Gastroesophageal sphincter (tissue), 4 donors: ENCODE measurements at regions not wholly inside any gene's neighbourhood (a gene's known extent, or its start where the extent isn't known, plus 50 kb on each side); places are given as distances from the start of the nearest gene placed in this dataset.
"Not testable (repeated sequence)": the region's sequence is repeated elsewhere in the genome, so short reads cannot be mapped to it uniquely, and the experiment has no call there.

ENCODE experiments used
- ATAC-seq: fragments of 150-250 bp; one replicate; pipeline ENCODE4 v1.9.1; 2016; ENCODE audit warnings: mild to moderate bottlenecking, moderate library complexity
- H3K27ac ChIP-seq, 4 donors: fragments of 200-600 bp; sonication (generic) in 3 of 4; 1 replicate in 3 of 4; 2 replicates in 1 of 4; pipeline ENCODE4 v1.5.1; 2016 to 2019
- H3K27me3 ChIP-seq: fragments of 200-600 bp; sonication (generic); one replicate; pipeline ENCODE4 v1.5.1; 2019
- H3K36me3 ChIP-seq, 2 donors: fragments of 200-600 bp; sonication (generic); one replicate each; pipeline ENCODE4 v1.5.1; 2019; ENCODE audit warnings: control low read depth in 1 of 2
- H3K4me1 ChIP-seq, 3 donors: fragments of 200-600 bp; sonication (generic); 1 replicate in 2 of 3; 2 replicates in 1 of 3; pipeline ENCODE4 v1.5.1; 2016 to 2019; ENCODE audit warnings: control low read depth in 2 of 3
- H3K4me3 ChIP-seq, 2 donors: fragments of 200-600 bp; sonication (generic); one replicate each; pipeline ENCODE4 v1.5.1; 2019; ENCODE audit warnings: mild to moderate bottlenecking in 1 of 2, moderate library complexity in 1 of 2
- H3K9me3 ChIP-seq, 3 donors: fragments of 200-600 bp; sonication (generic); one replicate each; pipeline ENCODE4 v1.5.1; 2017 to 2019; ENCODE audit warnings: control low read depth in 2 of 3
- CTCF ChIP-seq, 4 experiments: fragments of 200-600 bp in 2 of 4; fragments of 450-650 bp in 2 of 4; sonication (generic) in 1 of 4; IDR thresholded peaks; one replicate each; pipeline ENCODE4 v1.5.1; 2017 to 2019; ENCODE audit warnings: antibody characterized with exemption in 4 of 4, mild to moderate bottlenecking in 2 of 4, moderate library complexity in 2 of 4
- EP300 ChIP-seq: sonication (generic); formaldehyde crosslinking; IDR thresholded peaks from one replicate; pipeline ENCODE4 v1.6.1; 2017; ENCODE audit warnings: antibody characterized with exemption, mild to moderate bottlenecking
- POLR2A ChIP-seq, 2 donors: fragments of 450-650 bp; IDR thresholded peaks; one replicate each; pipeline ENCODE4 v1.6.1; 2017; ENCODE audit warnings: antibody characterized with exemption in 2 of 2, mild to moderate bottlenecking in 2 of 2, moderate library complexity in 1 of 2
- POLR2AphosphoS5 ChIP-seq: sonication (generic); formaldehyde crosslinking; IDR thresholded peaks from one replicate; pipeline ENCODE4 v1.6.1; 2017; ENCODE audit warnings: antibody characterized with exemption
- WGBS, 2 donors: methylation state at CpG; one replicate each; pipeline ENCODE4 v1.1.5; 2018; ENCODE audit warnings: low coverage in 1 of 2; 5-methylcytosine and 5-hydroxymethylcytosine counted together

GRCh38 chr3:66552846-66553245, 52.0 kb upstream of the LRIG1 start:
- 96 to 100% methylated on average over 5 of the region's 5 CpGs for WGBS, 2 donors
- ATAC-seq, result no peak
- Histone ChIP-seq H3K4me3 (no peak overlapping the region), H3K27me3 (no peaks in the 10 kb centered on the region), H3K4me1 (peaks cover 0 to 21% (median 0%) of the 10 kb centered on the region in 3 donors), H3K9me3 (no peaks in the 10 kb centered on the region), H3K27ac (no peak overlapping the region), H3K36me3 (no peaks in the 10 kb centered on the region)
- TF ChIP-seq POLR2AphosphoS5, result no peak

DNA sequence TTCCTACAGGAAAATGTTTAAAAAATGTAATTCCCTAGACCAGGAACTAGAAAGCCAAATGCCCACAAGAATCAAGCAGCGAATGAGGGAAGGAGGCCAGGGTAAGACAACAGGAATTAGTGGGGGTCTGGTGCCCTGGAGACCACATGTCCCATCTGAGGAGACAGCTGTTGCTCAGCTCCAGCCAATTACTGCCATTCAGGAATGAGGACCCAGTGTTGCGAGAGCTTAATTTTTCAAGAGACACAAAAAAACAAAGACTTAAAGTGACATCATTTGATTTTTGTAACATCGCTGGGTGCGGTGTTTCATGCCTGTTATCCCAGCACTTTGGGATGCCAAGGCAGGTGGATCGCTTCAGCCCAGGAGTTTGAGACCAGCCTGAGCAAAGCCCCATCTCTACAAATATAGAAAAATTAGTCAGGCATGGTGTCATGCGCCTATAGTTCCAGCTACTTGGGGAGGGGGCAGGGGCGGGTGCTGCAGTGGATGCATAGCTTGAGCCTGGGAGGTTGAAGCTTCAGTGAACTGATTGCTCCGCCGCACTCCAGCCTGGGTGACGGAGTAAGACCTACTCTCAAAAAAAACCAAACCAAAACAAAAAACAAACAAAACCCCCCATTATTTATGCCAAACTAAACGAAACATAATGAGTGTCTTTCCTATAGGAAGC, 52.8 kb upstream of the LRIG1 start:
- no peaks in the 10 kb centered on the region for H3K36me3 ChIP-seq
- no peaks in the 10 kb centered on the region for H3K9me3 ChIP-seq
- H3K27ac ChIP-seq, result no peak overlapping the region
- peaks cover 0 to 21% (median 0%) of the 10 kb centered on the region in 3 donors for H3K4me1 ChIP-seq
- ATAC-seq, result no peak
- no peak overlapping the region for H3K4me3 ChIP-seq
- 85 to 90% methylated on average over 3 to 9 of the region's 11 CpGs for WGBS, 2 donors
- TF ChIP-seq POLR2A (IDR thresholded peaks at IDR 0.05) (no peak), POLR2AphosphoS5 (no peak), EP300 (no peak), CTCF (IDR thresholded peaks at IDR 0.05) (no peak)
- no peaks in the 10 kb centered on the region for H3K27me3 ChIP-seq

DNA sequence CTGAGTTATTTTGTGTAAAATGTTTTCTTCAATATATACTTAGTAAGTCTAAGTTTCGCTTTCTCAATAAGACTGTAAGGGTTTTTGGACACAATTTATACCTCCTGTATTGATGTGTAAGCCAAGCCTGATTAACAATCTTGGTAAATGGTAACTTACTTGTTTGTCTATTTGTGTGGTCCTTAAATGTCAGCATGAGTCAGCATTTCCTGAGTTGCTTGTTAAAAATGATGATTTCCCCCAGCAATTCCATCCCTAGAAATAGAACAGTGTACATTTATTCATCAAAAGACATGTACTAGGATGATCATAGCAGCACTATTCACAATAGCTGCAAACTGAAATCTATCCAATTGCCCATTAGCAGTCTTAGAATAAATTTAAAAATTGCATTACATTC, 53.4 kb upstream of the LRIG1 start:
- Histone ChIP-seq H3K4me1 (peaks cover 0 to 21% (median 0%) of the 10 kb centered on the region in 3 donors), H3K27me3 (no peaks in the 10 kb centered on the region), H3K36me3 (no peaks in the 10 kb centered on the region), H3K27ac (no peak overlapping the region), H3K9me3 (no peaks in the 10 kb centered on the region), H3K4me3 (no peak overlapping the region)
- 96 to 100% methylated on average over 1 of the region's 1 CpG for WGBS, 2 donors
- TF ChIP-seq POLR2AphosphoS5, result no peak
- TF ChIP-seq CTCF (IDR thresholded peaks at IDR 0.05), result no peak
- TF ChIP-seq POLR2A (IDR thresholded peaks at IDR 0.05), result no peak
- TF ChIP-seq EP300, result no peak
- ATAC-seq, result no peak

DNA sequence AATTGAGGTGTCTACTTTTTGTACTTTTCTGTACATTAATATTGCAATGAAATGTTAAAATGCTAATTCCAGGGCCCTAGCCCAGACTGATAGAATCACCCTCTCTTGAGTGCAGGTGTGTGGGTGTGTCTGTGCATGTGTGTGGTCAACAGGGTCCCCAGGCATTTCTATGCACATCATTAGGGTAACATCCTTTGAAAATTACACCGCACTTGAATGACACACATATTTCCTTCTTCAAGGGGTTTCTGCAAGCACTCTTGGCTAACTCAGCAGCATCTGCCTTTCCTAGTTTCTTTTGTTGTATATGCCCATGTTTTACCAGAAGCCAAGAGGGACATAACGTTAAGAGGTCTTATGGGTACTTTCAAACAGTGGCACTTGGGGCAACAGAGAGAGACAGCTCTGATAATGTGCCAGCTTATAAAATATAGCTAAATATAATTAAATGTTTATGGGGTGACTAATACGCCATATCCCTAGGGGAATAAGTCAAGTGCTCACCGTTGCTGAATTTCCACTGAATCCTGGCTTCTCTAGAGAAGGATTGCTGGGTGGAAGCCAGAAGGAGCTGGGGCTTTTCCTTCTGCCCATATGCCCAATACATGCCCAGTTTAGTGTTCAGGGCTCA, 54.5 kb upstream of the LRIG1 start:
- no peak for ATAC-seq
- peaks cover 0 to 21% (median 0%) of the 10 kb centered on the region in 3 donors for H3K4me1 ChIP-seq
- H3K4me3 ChIP-seq, result no peak overlapping the region
- no peak overlapping the region for H3K27ac ChIP-seq
- peak; percentile 60 for TF ChIP-seq POLR2AphosphoS5
- no peak for TF ChIP-seq EP300
- no peak for TF ChIP-seq POLR2A (IDR thresholded peaks at IDR 0.05)
- no peaks in the 10 kb centered on the region for H3K36me3 ChIP-seq
- no peaks in the 10 kb centered on the region for H3K27me3 ChIP-seq
- H3K9me3 ChIP-seq, result no peaks in the 10 kb centered on the region
- 26 to 49% methylated on average over 3 to 4 of the region's 4 CpGs for WGBS, 2 donors

DNA sequence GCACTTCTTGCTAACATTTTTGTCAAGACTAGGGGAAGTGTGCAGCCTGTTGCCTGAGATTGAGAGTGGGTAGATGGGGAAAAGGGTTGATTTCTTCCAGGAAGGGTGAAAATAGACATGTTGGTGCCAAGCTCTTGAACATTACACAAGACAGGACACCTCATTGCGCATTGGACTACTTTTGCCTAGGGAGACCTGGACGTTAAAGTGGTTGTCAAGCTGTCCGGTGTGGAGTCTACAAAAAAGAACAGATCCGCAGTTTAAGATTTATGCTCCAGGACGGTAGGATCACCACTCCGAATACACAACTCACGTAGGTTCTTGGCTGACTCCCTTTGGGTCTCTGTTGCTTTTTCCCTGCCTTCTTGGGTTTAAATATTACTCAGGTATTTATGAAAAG, 56.3 kb upstream of the LRIG1 start:
- TF ChIP-seq POLR2AphosphoS5, result peak; percentile 87
- no peak for TF ChIP-seq EP300
- Histone ChIP-seq H3K4me3 (no peak overlapping the region), H3K9me3 (no peaks in the 10 kb centered on the region), H3K27me3 (no peaks in the 10 kb centered on the region), H3K27ac (peak overlapping the region in 1 of 4 donors; percentile 50), H3K36me3 (no peaks in the 10 kb centered on the region), H3K4me1 (peaks cover 0 to 21% (median 0%) of the 10 kb centered on the region in 3 donors)
- no peak for ATAC-seq
- 41 to 47% methylated on average over 7 of the region's 7 CpGs for WGBS, 2 donors

DNA sequence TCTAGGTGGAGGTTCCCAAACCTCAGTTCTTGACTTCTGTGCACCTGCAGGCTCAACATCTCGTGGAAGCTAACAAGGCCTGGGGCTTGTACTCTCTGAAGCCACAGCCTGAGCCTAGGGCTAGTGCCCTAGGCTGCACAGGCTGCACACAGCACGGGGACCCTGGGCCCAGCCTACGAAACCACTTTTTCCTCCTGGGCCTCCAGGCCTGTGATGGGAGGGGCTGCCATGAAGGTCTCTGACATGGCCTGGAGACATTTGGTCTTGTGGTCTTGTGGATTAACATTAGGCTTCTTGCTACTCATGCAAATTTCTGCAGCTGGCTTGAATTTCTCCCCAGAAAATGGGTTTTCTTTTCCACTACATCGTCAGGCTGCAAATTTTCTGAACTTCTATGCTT, 59.1 kb upstream of the LRIG1 start:
- ATAC-seq, H3K9me3 ChIP-seq, H3K4me3 ChIP-seq, H3K36me3 ChIP-seq, H3K27me3 ChIP-seq, H3K27ac ChIP-seq: not testable (repeated sequence)
- WGBS, 2 donors, result 83 to 100% methylated on average over 1 to 2 of the region's 4 CpGs
- H3K4me1 ChIP-seq, result peaks cover 0 to 24% (median 0%) of the 10 kb centered on the region in 3 donors

- H3K4me1 ChIP-seq, result peaks cover 0 to 15% (median 0%) of the 10 kb centered on the region in 3 donors
- no peaks in the 10 kb centered on the region for H3K27me3 ChIP-seq
- no peak for ATAC-seq
- H3K27ac ChIP-seq, result no peak overlapping the region
- TF ChIP-seq POLR2A (IDR thresholded peaks at IDR 0.05) (no peak), CTCF (IDR thresholded peaks at IDR 0.05) (no peak), POLR2AphosphoS5 (no peak)
- no peak overlapping the region for H3K4me3 ChIP-seq
- no peaks in the 10 kb centered on the region for H3K36me3 ChIP-seq
- no peaks in the 10 kb centered on the region for H3K9me3 ChIP-seq
Observed at GRCh38 chr3:66561367-66561766, 60.5 kb upstream of the LRIG1 start.
